ENCODE measurements at regions not wholly inside any gene's neighbourhood (a gene's known extent, or its start where the extent isn't known, plus 50 kb on each side); places are given as distances from the start of the nearest gene placed in this dataset.

DNA sequence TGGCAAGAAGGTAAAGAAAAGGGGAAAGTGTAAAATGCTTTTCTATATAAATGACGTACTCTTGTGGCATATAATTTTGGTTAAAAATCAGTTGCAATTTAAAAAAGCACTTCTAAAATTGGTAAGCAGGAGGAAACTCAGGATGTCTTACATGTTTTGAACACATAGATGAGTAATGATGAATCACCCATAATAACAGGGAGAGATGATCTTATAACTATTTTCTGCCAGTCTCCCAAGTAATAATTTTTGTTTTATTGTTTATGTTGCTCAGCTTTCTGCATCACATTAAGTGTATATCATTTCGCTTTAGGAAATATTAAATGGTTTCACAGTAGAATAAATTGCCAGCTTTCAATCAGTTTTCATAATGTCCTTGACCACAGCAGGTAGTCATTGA lies 1430.7 kb upstream of the PCDH20 start:
- TF ChIP-seq, protein P1, sequence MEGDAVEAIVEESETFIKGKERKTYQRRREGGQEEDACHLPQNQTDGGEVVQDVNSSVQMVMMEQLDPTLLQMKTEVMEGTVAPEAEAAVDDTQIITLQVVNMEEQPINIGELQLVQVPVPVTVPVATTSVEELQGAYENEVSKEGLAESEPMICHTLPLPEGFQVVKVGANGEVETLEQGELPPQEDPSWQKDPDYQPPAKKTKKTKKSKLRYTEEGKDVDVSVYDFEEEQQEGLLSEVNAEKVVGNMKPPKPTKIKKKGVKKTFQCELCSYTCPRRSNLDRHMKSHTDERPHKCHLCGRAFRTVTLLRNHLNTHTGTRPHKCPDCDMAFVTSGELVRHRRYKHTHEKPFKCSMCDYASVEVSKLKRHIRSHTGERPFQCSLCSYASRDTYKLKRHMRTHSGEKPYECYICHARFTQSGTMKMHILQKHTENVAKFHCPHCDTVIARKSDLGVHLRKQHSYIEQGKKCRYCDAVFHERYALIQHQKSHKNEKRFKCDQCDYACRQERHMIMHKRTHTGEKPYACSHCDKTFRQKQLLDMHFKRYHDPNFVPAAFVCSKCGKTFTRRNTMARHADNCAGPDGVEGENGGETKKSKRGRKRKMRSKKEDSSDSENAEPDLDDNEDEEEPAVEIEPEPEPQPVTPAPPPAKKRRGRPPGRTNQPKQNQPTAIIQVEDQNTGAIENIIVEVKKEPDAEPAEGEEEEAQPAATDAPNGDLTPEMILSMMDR (IDR thresholded peaks at IDR 0.05), result no peak
- no peak for TF ChIP-seq POLR2A (IDR thresholded peaks at IDR 0.05; ENCODE audit: low read depth)

Data from esophagus muscularis mucosa (tissue), 3 donors.